ENCODE measurements at regions not wholly inside any gene's neighbourhood (a gene's known extent, or its start where the extent isn't known, plus 50 kb on each side); places are given as distances from the start of the nearest gene placed in this dataset.

GRCh38 chr16:51313198-51313597, 162.1 kb upstream of the SALL1 start:
- H3K27ac ChIP-seq (ENCODE audit: low read depth in 2 of 2, low read length in 2 of 2) = no peak overlapping the region
- no peaks in the 10 kb centered on the region for H3K27me3 ChIP-seq (ENCODE audit: control insufficient read depth, insufficient read depth, low read length)
- no peaks in the 10 kb centered on the region for H3K9me3 ChIP-seq (ENCODE audit: control insufficient read depth in 2 of 3, insufficient read depth in 1 of 3, low read length in 3 of 3)
- TF ChIP-seq CTCF (IDR thresholded peaks at IDR 0.05; ENCODE audit: borderline replicate concordance, extremely low read depth, insufficient read depth) = no peak
- H3K36me3 ChIP-seq (ENCODE audit: control insufficient read depth in 2 of 3, insufficient read depth in 3 of 3, low read length in 3 of 3) = no peaks in the 10 kb centered on the region
- H3K4me1 ChIP-seq (ENCODE audit: control insufficient read depth in 2 of 3, insufficient read depth in 2 of 3, low read depth in 1 of 3, low read length in 3 of 3) = peaks cover 0 to 4% (median 0%) of the 10 kb centered on the region in 3 donors
- DNase-seq = no peak
- FAIRE-seq = no peak
- no peak overlapping the region for H3K4me3 ChIP-seq (ENCODE audit: low read length in 3 of 3)
- intact Hi-C loops (cut with DNase I) = no loop called here
- no peak overlapping the region for H3K9ac ChIP-seq (ENCODE audit: low read length in 3 of 3)

GRCh38 chr16:51312363-51313150, 161.5 kb upstream of the SALL1 start:
- no peaks in the 10 kb centered on the region for H3K9me3 ChIP-seq (ENCODE audit: control insufficient read depth in 2 of 3, insufficient read depth in 1 of 3, low read length in 3 of 3)
- TF ChIP-seq CTCF (IDR thresholded peaks at IDR 0.05; ENCODE audit: borderline replicate concordance, extremely low read depth, insufficient read depth) = no peak
- H3K4me1 ChIP-seq (ENCODE audit: control insufficient read depth in 2 of 3, insufficient read depth in 2 of 3, low read depth in 1 of 3, low read length in 3 of 3) = peaks cover 0 to 4% (median 0%) of the 10 kb centered on the region in 3 donors
- FAIRE-seq (no peak), DNase-seq (no peak)
- intact Hi-C loops (cut with DNase I) = no loop called here
- no peaks in the 10 kb centered on the region for H3K27me3 ChIP-seq (ENCODE audit: control insufficient read depth, insufficient read depth, low read length)
- H3K4me3 ChIP-seq (ENCODE audit: low read length in 3 of 3) = no peak overlapping the region
- no peaks in the 10 kb centered on the region for H3K36me3 ChIP-seq (ENCODE audit: control insufficient read depth in 2 of 3, insufficient read depth in 3 of 3, low read length in 3 of 3)
- H3K9ac ChIP-seq (ENCODE audit: low read length in 3 of 3) = no peak overlapping the region
- no peak overlapping the region for H3K27ac ChIP-seq (ENCODE audit: low read depth in 2 of 2, low read length in 2 of 2)

GRCh38 chr16:51310159-51310558, 159.1 kb upstream of the SALL1 start:
- FAIRE-seq (no peak), DNase-seq (no peak)
- Histone ChIP-seq H3K27me3 (ENCODE audit: control insufficient read depth, insufficient read depth, low read length) (no peaks in the 10 kb centered on the region), H3K36me3 (ENCODE audit: control insufficient read depth in 2 of 3, insufficient read depth in 3 of 3, low read length in 3 of 3) (no peaks in the 10 kb centered on the region), H3K9ac (ENCODE audit: low read length in 3 of 3) (no peak overlapping the region), H3K9me3 (ENCODE audit: control insufficient read depth in 2 of 3, insufficient read depth in 1 of 3, low read length in 3 of 3) (no peaks in the 10 kb centered on the region), H3K4me3 (ENCODE audit: low read length in 3 of 3) (no peak overlapping the region), H3K27ac (ENCODE audit: low read depth in 2 of 2, low read length in 2 of 2) (no peak overlapping the region), H3K4me1 (ENCODE audit: control insufficient read depth in 2 of 3, insufficient read depth in 2 of 3, low read depth in 1 of 3, low read length in 3 of 3) (peaks cover 0 to 4% (median 0%) of the 10 kb centered on the region in 3 donors)
- no peak for TF ChIP-seq CTCF (IDR thresholded peaks at IDR 0.05; ENCODE audit: borderline replicate concordance, extremely low read depth, insufficient read depth)
- intact Hi-C loops (cut with DNase I) = no loop called here
